WI38 (cell line): ENCODE measurements at regions not wholly inside any gene's neighbourhood (a gene's known extent, or its start where the extent isn't known, plus 50 kb on each side); places are given as distances from the start of the nearest gene placed in this dataset.

ENCODE experiments used
- H3K4me3 ChIP-seq: 2 replicates; pipeline ENCODE4 v1.5.1; 2011; ENCODE audit warnings: low read depth, mild to moderate bottlenecking, control low read depth, low read length
- TF ChIP-seq, protein P1 (sequence below): IDR thresholded peaks from 2 replicates; pipeline ENCODE4 v1.5.1; 2012; ENCODE audit warnings: low read depth, mild to moderate bottlenecking, control low read depth, low read length

DNA sequence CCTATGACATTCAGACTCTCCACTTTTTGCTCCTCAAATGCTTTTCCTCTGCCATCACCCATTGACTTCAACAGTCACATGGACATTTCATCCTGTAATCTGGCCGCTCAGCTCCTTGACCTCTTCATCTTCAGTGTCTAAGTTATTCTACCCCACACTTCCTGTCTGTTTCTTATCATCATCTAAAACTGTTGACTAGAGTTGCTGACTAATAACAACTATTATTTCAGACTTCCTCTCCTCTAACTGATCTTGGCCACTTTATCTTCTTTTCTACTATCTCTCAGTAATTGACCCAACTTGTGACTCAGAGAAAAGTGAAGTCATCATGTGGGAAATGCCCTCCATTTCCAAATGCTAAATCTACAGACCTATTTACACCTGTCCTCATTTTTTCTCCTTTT, 254.7 kb upstream of the TRPC7 start:
- TF ChIP-seq, protein P1, sequence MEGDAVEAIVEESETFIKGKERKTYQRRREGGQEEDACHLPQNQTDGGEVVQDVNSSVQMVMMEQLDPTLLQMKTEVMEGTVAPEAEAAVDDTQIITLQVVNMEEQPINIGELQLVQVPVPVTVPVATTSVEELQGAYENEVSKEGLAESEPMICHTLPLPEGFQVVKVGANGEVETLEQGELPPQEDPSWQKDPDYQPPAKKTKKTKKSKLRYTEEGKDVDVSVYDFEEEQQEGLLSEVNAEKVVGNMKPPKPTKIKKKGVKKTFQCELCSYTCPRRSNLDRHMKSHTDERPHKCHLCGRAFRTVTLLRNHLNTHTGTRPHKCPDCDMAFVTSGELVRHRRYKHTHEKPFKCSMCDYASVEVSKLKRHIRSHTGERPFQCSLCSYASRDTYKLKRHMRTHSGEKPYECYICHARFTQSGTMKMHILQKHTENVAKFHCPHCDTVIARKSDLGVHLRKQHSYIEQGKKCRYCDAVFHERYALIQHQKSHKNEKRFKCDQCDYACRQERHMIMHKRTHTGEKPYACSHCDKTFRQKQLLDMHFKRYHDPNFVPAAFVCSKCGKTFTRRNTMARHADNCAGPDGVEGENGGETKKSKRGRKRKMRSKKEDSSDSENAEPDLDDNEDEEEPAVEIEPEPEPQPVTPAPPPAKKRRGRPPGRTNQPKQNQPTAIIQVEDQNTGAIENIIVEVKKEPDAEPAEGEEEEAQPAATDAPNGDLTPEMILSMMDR = no peak
- no peak overlapping the region for H3K4me3 ChIP-seq

DNA sequence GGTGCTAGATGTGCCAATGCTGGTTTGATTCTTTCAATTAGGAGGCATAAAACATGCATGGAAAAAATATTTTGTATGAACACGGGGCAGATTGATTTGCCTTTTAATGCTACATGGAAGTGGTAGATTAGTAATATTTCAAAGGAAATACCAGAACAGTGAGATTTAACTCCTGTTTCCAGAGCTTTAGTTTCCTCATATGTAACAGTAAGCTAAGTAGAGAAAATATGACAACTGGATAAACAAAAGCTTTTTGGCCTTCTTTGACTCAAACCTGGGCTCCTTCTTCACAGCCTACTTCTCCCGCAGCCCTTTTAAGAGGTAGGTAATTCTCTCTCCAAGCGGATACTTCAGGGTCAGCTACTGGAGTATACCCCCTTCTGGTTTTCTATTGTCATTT, 254.2 kb upstream of the TRPC7 start:
- TF ChIP-seq, protein P1 = no peak
- H3K4me3 ChIP-seq = no peak overlapping the region

DNA sequence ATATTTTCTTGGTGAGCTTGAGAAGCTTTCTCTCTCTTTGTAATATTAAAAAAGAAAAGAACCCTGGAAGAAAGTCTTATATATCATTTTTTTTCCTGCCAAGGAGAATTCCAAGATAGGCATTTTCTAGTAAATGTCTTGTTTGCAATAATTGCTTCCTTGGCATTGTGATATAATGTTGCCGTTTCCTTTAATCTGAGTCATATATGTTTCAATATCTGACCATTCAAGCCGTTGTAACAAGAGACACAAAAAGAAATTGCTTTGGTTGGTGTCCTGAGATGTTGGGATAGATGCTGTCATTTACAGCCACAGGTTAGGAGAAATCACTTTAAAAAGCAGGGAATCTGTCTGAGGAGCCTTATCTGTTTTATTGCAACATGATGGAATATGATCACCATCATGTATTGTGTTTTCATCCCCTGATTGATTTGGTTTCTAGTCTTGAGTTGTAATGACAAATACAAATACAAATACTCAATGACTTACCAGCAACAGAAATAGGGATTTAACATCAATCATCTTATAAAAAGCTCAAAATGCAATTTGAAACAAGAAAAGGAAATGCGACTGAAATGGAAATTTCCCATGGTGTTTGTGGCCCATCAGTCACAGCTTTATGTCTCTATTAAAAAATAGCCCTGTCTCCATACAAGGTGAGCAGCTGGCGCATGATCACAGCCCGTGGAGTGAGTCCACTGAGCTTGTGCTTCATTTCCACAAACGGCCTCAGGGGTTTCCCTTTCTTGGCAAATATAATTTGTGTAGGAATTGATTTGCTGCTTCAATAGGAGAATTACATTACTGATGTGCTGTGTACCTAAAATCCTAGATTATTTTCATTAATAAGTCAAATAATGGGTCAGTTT, 250.1 kb upstream of the TRPC7 start:
- no peak overlapping the region for H3K4me3 ChIP-seq
- TF ChIP-seq, protein P1 = no peak

DNA sequence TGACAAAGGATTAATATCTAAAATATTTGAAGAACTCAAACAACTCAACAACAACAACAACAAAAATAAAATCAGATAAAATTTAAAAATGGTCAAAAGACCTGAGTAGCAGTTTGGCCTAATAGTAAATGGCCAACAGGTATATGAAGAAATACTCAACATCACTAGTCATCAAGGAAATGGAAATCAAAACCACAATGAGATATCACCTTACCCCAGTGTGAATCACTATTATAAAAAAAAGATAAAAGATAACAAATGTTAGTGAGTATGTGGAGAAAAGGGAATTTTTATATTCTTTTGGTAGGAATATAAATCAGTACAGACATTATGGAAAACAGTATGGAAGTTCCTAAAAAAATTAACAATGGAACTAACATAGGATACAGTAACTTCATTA, 247.9 kb upstream of the TRPC7 start:
- H3K4me3 ChIP-seq = no peak overlapping the region
- TF ChIP-seq, protein P1 = no peak

DNA sequence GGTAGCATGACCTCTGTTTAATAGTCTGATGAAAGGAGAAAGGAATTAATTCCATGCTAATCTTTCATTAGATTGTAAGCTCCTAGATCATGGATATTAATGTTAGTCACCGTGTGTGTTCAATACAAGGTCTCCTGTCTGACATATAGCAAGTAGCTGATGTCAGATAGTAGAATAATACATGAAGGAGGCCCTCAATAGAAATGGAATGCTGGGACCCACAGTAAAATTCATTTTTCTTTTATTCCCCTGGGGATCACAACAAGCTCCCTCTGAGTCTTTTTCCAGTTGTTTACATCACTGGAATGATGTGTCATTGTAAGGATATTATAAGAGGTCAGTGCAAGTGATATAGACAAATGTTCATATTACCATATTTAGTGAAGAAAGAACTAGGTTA, 240.3 kb upstream of the TRPC7 start:
- TF ChIP-seq, protein P1 = no peak
- no peak overlapping the region for H3K4me3 ChIP-seq

DNA sequence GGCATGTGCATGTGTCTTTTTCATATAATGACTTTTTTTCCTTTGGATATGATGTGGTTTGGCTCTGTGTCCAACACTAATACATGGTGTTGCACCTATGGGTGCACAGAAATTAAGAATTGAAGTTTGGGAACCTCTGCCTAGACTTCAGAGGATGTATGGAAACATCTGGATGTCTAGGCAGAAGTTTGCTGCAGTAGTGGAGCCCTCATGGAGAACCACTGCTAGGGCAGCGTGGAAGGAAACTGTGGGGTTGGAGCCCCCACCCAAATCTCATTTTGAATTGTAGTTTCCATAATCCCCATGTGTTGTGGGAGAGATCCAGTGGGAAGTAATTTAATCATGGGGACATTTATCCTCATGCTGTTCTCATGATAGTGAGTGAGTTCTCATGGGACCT, 235.0 kb upstream of the TRPC7 start:
- TF ChIP-seq, protein P1 = no peak
- no peak overlapping the region for H3K4me3 ChIP-seq

DNA sequence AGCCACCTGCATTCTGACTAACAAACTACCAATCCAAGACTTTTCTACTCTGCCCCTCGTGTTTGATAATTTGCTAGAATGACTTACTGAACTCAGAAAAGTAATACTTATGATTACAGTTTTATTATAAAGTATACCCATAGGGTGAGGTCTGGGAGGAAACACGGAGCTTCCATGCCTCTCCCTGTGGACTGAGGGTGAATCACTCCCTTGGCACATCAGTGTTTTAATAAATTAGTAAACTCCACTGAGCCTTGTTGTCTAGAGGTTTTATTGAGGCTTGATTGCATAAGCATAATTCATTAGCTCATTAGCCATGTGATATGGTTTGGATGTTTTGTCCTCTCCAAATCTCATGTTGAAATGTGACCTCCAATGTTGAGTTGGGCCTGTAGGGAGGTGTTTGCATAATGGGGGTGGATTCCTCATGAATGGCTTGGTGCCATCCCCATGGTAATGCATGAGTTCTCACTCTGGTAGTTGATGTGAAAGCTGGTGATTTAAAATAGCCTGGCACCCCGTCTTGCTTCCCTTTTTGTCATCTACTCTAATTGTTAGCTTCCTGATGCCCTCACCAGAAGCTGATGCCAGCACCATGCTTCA, 233.6 kb upstream of the TRPC7 start:
- TF ChIP-seq, protein P1 = no peak
- H3K4me3 ChIP-seq = no peak overlapping the region
